Natural killer cell (primary cell): ENCODE measurements at regions not wholly inside any gene's neighbourhood (a gene's known extent, or its start where the extent isn't known, plus 50 kb on each side); places are given as distances from the start of the nearest gene placed in this dataset.

Experiments used
- ATAC-seq, 3 donors: fragments of 150-1000 bp in 2 of 3; fragments of 200-7000 bp in 1 of 3; cut with Tn5 transposase; 1 replicate in 1 of 3; 2 replicates in 2 of 3; pipeline ENCODE4 v1.10.0; 2021; ENCODE audit warnings: mild to moderate bottlenecking in 2 of 3, moderate library complexity in 2 of 3
- DNase-seq, 2 donors: peaks; one replicate each; pipeline versions ENCODE4 v3.0.0 to v3.0.0-alpha.2; 2013 to 2021; ENCODE audit warnings: mixed read lengths in 1 of 2
- H3K27ac ChIP-seq: one replicate; pipeline ENCODE4 v1.5.1; 2013; ENCODE audit warnings: mild to moderate bottlenecking, low read length
- H3K27me3 ChIP-seq: one replicate; pipeline ENCODE4 v1.6.1; 2013; ENCODE audit warnings: low read length; ENCODE audit not compliant: control insufficient read depth, insufficient read depth
- H3K36me3 ChIP-seq: one replicate; pipeline ENCODE4 v1.6.1; 2013; ENCODE audit warnings: low read length; ENCODE audit not compliant: control insufficient read depth, insufficient read depth
- H3K4me1 ChIP-seq: one replicate; pipeline ENCODE4 v1.6.1; 2013; ENCODE audit warnings: low read length; ENCODE audit not compliant: control insufficient read depth, insufficient read depth
- H3K4me3 ChIP-seq: one replicate; pipeline ENCODE4 v1.5.1; 2013; ENCODE audit warnings: low read length
- H3K9me3 ChIP-seq: one replicate; pipeline ENCODE4 v1.6.1; 2013; ENCODE audit warnings: low read length; ENCODE audit not compliant: control insufficient read depth, insufficient read depth
- H3K27ac Mint-ChIP-seq, 2 donors: one replicate each; pipeline ENCODE4 v1.8.0; 2022; ENCODE audit warnings: mild to moderate bottlenecking in 2 of 2, mixed read lengths in 2 of 2, moderate library complexity in 1 of 2
- H3K27me3 Mint-ChIP-seq, 2 donors: one replicate each; pipeline ENCODE4 v1.8.0; 2022; ENCODE audit warnings: low read depth in 2 of 2, mixed read lengths in 2 of 2
- H3K36me3 Mint-ChIP-seq: one replicate; pipeline ENCODE4 v1.8.0; 2022; ENCODE audit warnings: mixed read lengths
- H3K4me1 Mint-ChIP-seq, 2 donors: one replicate each; pipeline ENCODE4 v1.8.0; 2022; ENCODE audit warnings: mixed read lengths in 2 of 2
- H3K4me3 Mint-ChIP-seq: one replicate; pipeline ENCODE4 v1.8.0; 2022; ENCODE audit warnings: mild to moderate bottlenecking, moderate library complexity, mixed read lengths
- H3K9me3 Mint-ChIP-seq, 2 donors: one replicate each; pipeline ENCODE4 v1.8.0; 2022; ENCODE audit warnings: mixed read lengths in 2 of 2
- CTCF ChIP-seq: fragments of 200-600 bp; IDR thresholded peaks from one replicate; pipeline ENCODE4 v1.8.0; 2022; ENCODE audit warnings: antibody characterized with exemption
- WGBS: methylation state at CpG from one replicate; pipeline ENCODE4 v1.1.7; 2013; ENCODE audit warnings: missing lambda C conversion rate; ENCODE audit not compliant: insufficient coverage; 5-methylcytosine and 5-hydroxymethylcytosine counted together
- intact Hi-C: fragments of 100-400 bp; cut with micrococcal nuclease; formaldehyde crosslinking; loops from one replicate; pipeline ENCODE4 v1.14.2; 2022

- TF ChIP-seq CTCF = no peak
- Histone ChIP-seq H3K9me3 (no peaks in the 10 kb centered on the region), H3K27ac (no peak overlapping the region), H3K27me3 (no peaks in the 10 kb centered on the region), H3K36me3 (no peaks in the 10 kb centered on the region), H3K4me1 (no peaks in the 10 kb centered on the region), H3K4me3 (no peak overlapping the region)
- Mint-ChIP-seq H3K27me3 (no peaks in the 10 kb centered on the region), H3K9me3 (peaks cover 0 to 6% of the 10 kb centered on the region in 2 donors), H3K27ac (no peak overlapping the region), H3K4me1 (no peaks in the 10 kb centered on the region), H3K36me3 (no peaks in the 10 kb centered on the region), H3K4me3 (no peak overlapping the region)
- DNase-seq = no peak
- WGBS = 85% methylated on average over 2 of the region's 2 CpGs
- intact Hi-C loops = no loop called here
- no peak for ATAC-seq
These were observed 120.7 kb upstream of the LPAR1 start for GRCh38 chr9:111158999-111159398.

GRCh38 chr9:111158363-111158762 lies 120.1 kb upstream of the LPAR1 start:
- DNase-seq = no peak
- Mint-ChIP-seq H3K4me1 (no peaks in the 10 kb centered on the region), H3K36me3 (no peaks in the 10 kb centered on the region), H3K27ac (no peak overlapping the region), H3K9me3 (peaks cover 0 to 6% of the 10 kb centered on the region in 2 donors), H3K27me3 (no peaks in the 10 kb centered on the region), H3K4me3 (no peak overlapping the region)
- Histone ChIP-seq H3K27me3 (no peaks in the 10 kb centered on the region), H3K4me1 (no peaks in the 10 kb centered on the region), H3K9me3 (no peaks in the 10 kb centered on the region), H3K4me3 (no peak overlapping the region), H3K27ac (no peak overlapping the region), H3K36me3 (no peaks in the 10 kb centered on the region)
- no peak for TF ChIP-seq CTCF
- intact Hi-C loops = no loop called here
- no peak for ATAC-seq
- WGBS = 71% methylated on average over 1 of the region's 1 CpG

- 33% methylated on average over 1 of the region's 1 CpG for WGBS
- Histone ChIP-seq H3K27me3 (no peaks in the 10 kb centered on the region), H3K27ac (no peak overlapping the region), H3K4me1 (no peaks in the 10 kb centered on the region), H3K4me3 (no peak overlapping the region), H3K36me3 (no peaks in the 10 kb centered on the region), H3K9me3 (no peaks in the 10 kb centered on the region)
- Mint-ChIP-seq H3K27me3 (no peaks in the 10 kb centered on the region), H3K27ac (no peak overlapping the region), H3K4me3 (no peak overlapping the region), H3K9me3 (peaks cover 0 to 4% of the 10 kb centered on the region in 2 donors), H3K4me1 (no peaks in the 10 kb centered on the region), H3K36me3 (no peaks in the 10 kb centered on the region)
- intact Hi-C loops = no loop called here
- ATAC-seq (no peak), DNase-seq (no peak)
- no peak for TF ChIP-seq CTCF
These were observed 115.9 kb upstream of the LPAR1 start for GRCh38 chr9:111154081-111154562.

- Mint-ChIP-seq H3K9me3 (peaks cover 0 to 4% of the 10 kb centered on the region in 2 donors), H3K36me3 (no peaks in the 10 kb centered on the region), H3K27ac (no peak overlapping the region), H3K4me3 (no peak overlapping the region), H3K4me1 (no peaks in the 10 kb centered on the region), H3K27me3 (no peaks in the 10 kb centered on the region)
- no peaks in the 10 kb centered on the region for H3K27me3 ChIP-seq
- ATAC-seq = no peak
- no peaks in the 10 kb centered on the region for H3K4me1 ChIP-seq
- H3K4me3 ChIP-seq = no peak overlapping the region
- H3K36me3 ChIP-seq = no peaks in the 10 kb centered on the region
- no peak for DNase-seq
- no peaks in the 10 kb centered on the region for H3K9me3 ChIP-seq
- WGBS = 94% methylated on average over 2 of the region's 2 CpGs
- TF ChIP-seq CTCF = no peak
- no peak overlapping the region for H3K27ac ChIP-seq
- intact Hi-C loops = no loop called here
These were observed 114.5 kb upstream of the LPAR1 start for GRCh38 chr9:111152614-111153406.
